Vagina (tissue), 2 donors: ENCODE measurements at regions not wholly inside any gene's neighbourhood (a gene's known extent, or its start where the extent isn't known, plus 50 kb on each side); places are given as distances from the start of the nearest gene placed in this dataset.

ENCODE experiments used
- CTCF ChIP-seq, 3 experiments: fragments of 450-650 bp in 2 of 3; fragments of 200-600 bp in 1 of 3; sonication (generic) in 1 of 3; IDR thresholded peaks; one replicate each; pipeline ENCODE4 v1.5.1; 2017 to 2019; ENCODE audit warnings: antibody characterized with exemption in 3 of 3, mild to moderate bottlenecking in 2 of 3, moderate library complexity in 2 of 3
- POLR2A ChIP-seq, 2 donors: fragments of 450-650 bp; IDR thresholded peaks; one replicate each; pipeline ENCODE4 v1.6.1; 2017; ENCODE audit warnings: antibody characterized with exemption in 2 of 2, mild to moderate bottlenecking in 2 of 2, moderate library complexity in 2 of 2

DNA sequence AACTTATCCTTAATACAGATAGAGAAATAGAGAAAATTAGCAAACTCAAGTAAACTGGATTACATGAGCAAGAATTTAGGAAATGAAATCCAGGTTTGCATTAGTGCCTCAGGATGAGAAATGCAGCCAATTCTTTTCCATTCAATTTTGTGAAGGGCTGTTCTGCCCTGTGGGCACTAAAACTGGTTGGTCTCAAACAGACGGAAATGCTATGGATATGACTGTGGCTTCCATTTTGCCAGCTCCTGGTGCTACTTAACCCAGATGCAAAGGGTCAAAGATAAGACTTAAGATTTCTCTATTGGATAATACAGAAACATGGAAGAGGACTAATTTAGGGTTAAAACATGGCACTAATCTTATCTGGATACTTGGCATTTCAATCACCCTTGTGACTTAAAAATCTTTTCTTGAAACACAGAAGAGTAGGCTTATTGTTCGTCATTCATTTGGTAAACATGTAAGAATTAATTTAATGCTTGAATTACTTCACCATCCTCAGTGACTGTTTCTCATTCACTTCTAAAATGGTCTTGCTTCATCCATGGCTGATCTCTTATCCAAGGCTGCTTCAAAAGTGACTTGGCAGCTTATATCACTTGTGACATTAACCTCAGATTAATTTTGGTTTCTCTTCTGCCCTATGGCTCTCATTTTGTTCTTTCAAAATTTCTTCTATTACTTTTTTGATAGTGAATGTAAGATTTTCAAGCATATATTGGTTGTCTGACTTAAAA lies 1008.7 kb downstream of the GLUD2 start:
- TF ChIP-seq CTCF (IDR thresholded peaks at IDR 0.05), result no peak
- TF ChIP-seq POLR2A (IDR thresholded peaks at IDR 0.05), result no peak
